DMS114 treated with DMSO at 0.1 percent for 48 hours (cell line): ENCODE measurements at regions not wholly inside any gene's neighbourhood (a gene's known extent, or its start where the extent isn't known, plus 50 kb on each side); places are given as distances from the start of the nearest gene placed in this dataset.
"Not testable (repeated sequence)": the region's sequence is repeated elsewhere in the genome, so short reads cannot be mapped to it uniquely, and the experiment has no call there.

Experiments
- DNase-seq: peaks from one replicate; lab custom pipeline; 2025; ENCODE audit not compliant: unreplicated experiment; lab: John Stamatoyannopoulos, UW

DNA sequence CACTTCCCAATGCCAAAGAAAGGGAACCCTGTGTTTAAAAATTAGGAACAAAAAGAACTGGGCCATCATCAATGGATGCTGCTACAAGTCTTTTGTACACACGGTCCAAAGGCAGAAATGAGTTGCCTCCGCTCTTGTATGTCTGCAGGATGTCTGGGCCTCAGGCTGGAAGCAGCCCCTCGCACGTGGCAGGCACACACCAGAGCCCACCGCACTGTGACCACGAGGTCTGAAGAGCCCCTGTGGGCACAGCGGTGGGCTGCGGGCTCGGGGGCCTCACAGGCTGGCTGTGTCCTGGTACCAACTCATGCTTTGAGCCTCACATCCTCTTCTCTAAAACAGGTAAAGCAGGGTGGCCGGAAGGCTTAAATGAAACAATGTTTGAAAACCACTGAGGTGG is 309.3 kb downstream of the C16orf95 start:
- DNase-seq, result no peak

DNA sequence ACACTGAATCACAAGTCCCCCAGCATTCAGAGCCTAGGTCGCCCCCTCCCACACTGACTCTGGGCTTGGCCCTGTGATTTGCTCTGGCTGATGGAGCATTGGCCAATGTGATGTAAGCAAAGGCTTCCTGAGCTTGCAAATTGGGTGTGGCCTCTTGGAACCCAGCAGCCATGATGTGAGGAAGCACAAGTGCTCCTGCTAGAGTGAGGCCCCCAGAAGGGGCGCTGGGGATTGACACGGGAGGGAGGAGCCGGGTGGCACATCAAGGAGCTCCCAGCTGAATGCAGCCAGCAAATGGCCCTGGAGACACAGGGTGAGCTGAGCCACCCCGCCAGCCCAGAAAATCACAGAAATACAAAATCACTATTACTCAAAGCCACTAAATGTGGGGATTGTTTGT is 308.5 kb downstream of the C16orf95 start:
- no peak for DNase-seq

DNA sequence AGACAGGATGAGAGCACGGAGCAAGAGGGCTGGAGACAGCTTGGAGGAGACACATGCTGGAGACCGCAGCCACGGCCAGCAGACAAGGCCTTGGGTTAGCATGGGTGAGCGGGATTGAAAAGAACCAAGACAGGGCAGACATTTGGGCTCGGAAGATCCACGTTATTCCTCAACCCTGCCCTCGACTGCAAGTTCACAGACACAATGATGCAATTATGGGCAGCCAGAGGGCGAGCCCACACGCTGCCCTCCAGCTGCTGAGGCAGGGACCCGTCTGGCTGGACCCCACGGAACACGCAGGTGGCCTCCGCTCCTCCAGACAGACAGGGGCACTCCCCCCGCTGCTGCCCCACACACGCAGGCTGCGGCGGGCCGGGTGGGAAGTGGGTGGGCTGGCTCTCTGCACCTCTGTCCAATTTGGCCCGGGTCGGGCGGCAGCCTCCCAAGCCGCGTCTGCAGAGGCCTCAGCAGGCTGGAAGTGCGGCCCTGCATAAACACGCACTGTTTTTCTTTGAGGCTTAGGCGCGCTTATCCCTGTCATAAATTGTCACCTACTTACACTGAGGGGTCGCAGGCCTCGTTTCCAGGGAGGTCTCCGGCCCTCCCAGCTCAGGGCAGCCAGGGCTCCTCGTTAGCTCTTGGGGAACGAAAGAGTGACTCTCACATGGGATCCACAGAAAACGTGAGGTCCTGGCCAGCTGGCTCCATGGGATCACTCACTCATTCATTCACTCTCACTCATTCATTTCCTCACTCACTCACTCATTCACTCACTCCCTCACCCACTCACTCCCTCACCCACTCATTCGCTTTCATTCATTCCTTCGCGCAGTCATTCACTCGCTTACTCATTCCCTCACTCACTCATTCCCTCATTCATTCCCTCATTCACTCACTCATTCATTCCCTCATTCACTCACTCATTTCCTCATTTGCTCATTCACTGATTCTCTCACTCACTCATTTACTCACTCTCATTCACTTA is 303.9 kb downstream of the C16orf95 start:
- no peak for DNase-seq

DNA sequence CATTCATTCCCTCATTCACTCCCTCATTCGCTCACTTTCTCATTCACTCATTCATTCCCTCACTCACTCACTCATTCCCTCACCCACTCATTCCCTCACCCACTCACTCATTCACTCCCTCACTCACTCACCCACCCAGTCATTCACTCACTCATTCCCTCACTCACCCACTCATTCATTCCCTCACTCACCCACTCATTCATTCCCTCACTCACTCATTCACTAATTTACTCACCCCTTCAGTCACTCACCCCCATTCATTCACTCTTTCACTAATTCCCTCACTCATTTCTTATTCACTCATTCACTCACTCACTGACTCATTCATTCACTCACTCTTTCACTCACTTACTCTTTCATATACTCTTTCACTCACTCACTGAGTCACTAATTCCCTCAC is 303.1 kb downstream of the C16orf95 start:
- no peak for DNase-seq

DNA sequence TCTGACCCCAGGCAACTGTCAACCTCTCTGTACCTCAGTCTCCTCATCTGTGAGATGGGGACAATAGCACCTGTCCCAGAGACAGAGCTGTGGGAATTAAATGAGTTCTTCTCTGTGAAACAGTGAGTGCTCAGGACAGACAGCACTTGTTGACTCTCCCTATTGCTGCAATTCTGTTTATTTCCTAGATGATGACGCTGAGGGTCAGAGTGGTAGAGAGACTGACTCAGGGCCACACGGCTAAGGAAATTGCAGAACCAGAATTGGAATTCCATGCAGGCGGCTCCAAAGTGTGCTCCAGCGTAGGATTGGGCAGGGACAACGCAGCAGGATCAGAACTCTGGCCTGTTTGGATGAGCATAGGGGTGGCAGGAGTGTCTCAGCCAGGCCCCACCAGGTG is 302.2 kb downstream of the C16orf95 start:
- DNase-seq, result no peak

DNA sequence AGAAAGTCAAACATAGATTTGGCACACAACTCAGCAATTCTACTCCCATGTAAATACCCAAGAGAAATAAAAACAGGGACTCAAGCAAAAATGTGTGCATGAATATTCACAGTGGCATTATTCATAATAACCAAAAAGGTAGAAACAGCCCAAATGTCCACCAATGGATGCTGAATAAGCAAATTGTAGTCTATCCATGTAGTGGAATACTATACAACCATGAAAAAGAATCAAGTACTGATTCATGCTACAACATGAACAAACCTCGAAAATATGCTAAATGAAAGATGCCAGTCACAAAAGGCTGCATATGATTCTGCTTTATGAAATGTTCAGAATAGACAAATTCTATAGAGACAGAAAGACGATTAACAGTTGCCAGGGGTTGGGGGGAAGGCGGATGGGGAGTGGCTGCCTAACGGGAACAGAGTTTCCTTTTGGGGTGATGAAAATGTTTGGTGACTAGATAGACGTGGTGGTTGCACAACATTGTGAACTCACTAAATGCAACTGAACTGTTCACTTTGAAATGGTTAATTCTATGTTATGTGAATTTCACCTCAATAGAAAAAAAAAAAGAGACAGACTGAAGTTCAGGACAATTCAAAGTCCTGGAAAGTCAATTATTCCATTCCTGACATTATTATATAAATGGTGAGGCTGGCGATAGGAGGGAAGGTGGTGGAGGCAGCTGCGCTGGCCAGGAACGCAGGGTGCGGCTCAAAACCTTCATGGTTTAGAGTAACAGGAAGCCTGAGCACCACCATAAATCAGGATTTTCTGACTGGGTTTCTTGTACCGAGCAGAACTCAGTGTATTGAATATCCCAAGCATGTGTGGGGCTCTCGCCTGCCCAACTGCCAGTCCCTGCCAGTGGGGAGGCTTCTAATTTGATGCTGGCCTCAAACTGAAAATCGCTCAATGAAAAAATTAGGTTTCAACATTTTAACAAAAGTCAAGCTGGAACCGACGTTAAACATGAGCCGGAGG is 300.9 kb downstream of the C16orf95 start:
- no peak for DNase-seq

DNA sequence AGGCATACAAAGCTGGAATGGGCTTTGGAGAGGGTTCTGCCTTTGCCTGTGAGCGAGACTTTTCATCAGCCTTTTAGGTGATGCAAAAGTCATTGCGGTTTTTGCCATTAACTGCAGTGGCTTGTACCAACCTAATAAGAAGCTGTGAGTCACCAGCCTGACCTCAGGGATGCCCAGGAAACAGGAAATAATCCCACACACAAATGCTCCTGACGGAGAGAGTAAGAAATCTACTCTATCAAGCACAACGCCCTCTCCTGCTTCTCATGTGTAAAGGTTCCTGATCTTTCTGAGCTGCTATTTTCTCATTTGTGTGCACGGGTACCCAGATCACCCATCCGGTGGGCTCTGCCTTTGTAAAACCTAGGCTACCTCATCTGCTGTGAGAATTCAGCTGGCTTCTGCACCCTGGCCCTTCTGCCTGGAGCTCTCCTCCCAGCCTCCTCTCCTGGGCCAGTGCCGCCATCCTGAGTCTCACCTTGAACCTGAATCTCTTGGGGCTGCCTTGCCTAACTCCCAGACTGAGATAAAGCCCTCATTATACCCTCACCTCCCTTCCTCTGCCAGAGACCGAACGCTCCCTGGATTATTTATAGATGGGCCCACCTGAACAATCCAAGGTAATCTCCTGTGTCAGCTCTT is 299.7 kb downstream of the C16orf95 start:
- DNase-seq, result no peak

DNA sequence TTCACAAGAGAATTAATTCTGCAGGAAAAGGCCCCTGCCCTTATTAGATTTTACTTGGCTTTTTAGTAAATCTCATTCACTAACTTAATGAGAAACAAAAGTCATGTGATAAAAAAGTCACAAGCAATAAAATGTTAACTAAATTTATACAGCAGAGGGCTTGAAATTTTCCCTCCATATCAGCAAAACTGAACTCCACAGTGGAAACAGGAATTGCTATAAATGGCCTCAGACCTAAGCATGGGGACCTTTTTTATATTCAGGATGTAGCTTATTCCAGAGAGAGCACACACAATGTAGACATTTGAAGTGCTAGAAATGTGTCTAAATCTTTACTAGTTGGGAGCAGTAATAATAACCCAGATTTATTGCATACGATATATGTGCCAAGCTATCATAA is 291.5 kb downstream of the C16orf95 start:
- DNase-seq, result no peak

DNA sequence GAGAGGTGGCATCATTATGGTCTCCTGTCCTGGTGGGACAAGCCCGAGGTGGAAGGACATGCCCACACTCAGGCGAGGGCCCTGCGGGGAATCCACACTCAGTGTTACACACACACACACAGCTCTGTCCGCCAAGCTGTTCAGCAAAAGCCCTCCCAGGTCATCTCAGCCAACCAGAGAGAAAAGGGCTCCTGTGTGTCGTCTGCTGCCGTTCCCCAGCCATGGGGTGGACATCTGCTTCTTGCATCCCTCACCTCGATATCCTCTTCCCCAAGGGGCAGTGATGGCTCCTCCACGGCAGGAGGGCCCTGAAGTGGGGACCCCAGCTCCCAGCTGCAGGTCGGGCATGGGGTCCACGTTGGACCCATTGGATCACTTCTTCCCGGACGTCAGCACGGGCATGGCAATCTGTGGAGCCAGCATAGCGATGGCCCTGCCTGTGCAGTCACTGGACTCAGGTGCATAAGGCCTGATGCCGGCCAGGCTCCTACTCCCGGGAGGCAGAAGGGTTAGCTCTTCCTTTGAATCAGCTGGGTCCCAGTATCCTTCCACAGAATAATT is 290.1 kb downstream of the C16orf95 start:
- no peak for DNase-seq

DNA sequence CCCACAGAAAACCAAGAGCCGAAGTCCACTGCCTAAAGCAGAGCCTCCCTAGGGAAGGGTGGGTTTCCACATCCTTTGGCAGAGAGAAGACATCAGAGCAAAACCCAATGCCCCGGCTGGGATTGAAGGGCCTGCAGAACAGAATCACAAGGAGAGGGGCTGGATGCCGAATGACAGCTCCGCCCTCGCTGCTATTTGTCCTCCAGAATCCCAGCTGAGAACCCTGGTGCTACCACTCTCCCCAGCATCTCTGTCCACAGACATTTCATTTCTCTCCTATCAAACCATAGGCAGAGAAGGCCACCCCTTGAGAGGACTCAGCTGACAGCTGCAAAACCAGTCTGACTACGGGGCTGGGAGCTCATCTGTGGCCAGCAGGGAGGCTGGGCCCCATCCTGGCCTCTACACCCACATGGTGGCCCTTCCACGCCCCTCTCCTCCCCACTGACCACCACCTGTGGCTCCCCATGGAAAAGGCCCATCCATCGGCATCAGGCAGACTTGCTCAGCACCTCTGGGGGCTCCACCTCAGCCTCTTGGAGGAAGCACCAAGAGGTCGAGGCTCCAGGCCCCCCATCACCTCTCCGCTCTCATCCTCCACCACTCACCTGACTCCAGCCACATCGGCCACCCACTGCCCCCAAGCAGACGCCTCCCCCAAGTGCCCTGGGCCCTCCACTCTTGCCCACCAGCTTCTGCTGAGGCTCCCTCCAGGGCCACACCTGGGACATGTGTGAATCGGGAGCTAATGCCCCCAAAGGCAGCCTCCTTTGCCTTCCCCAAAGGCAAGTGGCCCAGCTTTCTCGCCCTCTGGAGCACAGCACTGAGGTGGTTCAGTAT is 288.5 kb downstream of the C16orf95 start:
- DNase-seq, result no peak

DNA sequence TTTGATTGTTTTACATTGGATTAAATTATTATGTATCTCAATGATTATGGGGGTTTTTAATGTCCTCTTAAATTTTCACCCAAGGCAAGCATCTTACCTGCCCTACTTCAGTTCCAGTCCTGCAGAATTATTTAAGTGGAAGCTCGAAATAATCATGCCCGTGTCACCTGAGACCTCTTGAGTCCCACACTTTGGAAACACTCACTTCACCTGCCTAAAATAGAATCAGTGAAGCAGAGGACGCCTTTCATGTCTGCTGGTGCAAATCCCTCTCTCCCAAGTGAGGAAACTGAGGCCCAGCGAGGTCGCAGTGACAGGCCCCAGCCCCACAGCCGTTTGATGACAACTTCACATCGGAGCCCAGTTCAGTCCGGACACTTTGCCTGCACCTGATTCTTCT is 284.6 kb downstream of the C16orf95 start:
- DNase-seq, result no peak

DNA sequence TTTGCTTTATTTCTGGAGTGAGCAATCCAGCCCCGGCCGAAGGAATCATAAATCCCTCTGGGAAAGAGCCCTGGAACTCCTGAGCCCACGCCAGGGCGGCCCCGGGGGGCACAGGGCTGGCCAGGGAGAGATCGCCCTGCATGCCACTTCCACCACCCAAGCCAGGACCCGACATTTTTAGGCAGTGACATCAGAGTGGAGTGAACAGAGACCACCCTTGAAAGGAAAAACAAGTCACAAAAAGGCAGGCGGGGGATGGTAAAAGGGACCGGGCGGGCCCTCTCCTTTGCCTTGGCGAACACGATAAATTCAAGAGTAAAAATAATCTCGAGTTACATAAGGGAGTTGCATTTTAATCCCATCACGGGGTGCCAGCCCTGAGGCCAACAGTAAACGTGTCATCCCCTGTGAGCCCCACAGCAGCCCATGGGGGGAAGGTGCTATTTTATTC is 284.1 kb downstream of the C16orf95 start:
- no peak for DNase-seq

DNA sequence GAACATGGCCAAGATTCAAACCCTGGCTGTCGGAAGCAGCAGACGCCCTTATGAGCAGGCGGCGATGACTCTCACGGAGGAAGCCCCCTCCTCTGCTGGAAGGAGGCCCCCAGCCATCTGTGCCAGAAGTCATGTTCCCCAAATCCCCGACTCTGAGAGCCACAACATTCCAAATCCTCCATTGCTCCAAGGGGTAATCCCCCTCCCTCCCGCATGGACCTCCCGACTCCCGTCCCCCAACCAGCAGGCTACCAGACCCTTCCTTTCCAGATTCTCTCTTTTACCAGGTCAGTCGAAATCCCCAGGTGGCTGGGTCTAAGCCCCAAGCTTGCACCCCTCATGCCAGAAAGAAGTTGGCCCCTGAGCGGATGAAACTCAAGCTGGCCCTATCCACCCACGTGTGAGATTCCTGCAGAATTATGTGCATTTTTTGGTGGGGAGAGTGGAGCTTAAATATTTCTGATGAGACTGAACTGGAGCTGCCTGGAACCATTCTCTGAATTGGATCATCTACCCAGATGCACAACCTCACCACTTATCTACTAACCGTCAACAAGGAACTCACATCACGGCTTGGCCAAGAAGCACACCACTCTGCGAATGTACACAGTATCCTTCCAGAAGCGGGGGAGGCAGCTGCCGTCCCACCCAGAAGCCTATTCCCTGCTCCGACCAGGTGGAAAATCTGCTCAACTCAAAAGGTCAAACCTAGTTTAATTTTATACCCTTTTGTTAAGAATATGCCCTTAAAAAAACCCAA is 283.5 kb downstream of the C16orf95 start:
- no peak for DNase-seq

DNA sequence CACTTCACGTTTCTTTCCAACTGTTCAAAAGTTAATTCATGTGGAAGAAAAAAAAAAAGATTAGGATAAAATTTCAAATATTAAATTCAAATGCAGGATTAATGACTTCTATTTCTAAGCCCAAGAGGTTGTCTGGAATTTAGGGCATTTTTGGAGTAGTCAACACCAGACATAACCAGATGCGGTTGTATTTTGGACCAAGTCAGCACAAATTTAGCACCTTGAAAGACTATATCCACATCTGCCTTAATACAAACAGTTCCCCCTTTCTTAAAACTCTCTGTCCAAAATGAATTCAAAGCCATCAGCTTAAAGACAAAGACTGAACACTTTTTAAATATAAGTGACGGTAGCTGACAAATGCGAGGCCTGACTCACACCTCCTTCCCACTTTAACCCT is 282.9 kb downstream of the C16orf95 start:
- DNase-seq, result no peak

DNA sequence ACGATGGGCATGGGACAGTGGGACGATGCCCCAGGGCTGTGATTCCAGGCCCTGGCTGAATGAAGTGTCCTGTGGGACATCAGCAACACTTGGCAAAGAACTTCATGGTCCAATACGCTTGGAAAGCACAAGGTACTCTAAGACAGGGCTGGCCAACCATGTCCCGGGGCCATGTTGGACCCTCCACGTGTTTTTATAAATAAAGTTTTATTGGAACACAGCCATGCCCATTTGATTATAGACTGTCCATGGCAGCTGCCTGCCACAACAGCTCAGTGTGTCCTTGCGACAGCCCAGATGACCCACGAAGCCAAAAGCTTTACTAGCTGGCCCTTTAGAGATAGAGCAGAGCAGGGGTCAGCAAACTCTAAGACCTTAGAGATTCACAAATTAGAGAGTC is 282.1 kb downstream of the C16orf95 start:
- DNase-seq, result no peak

DNA sequence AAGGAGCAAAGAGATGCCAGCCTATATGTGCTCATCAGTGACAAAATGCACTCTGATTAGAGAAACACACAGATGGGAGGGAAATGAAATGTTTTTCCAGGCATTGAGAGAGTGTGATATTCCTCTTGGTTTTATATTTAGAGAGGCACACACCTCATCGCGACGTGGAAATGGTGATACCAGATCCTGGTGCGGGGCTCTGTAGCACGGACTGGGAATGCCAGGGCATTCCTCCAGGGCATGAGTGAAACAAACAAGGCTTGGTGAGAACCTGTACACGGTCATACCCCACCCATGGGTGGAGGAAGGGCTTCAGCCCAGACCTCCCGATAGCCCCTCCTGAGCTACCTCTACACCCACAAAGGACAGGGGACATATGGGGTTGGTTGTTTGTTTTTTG is 280.2 kb downstream of the C16orf95 start:
- DNase-seq, result no peak

DNA sequence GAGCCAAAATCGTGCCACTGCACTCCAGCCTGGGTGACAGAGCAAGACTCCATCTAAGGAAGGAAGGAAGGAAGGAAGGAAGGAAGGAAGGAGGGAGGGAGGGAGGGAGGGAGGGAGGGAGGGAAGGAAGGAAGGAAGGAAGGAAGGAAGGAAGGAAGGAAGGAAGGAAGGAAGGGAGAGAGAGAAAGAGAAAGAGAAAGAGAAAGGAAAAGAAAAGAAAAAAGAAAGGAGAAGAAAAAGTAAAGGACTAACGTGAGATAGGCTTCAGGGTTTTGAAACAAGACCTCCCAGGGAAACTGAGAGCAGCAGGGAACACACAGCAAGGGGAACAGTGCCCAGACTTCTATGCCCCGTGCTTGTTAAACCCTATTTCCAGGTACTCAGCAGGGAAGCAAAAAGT is 278.7 kb downstream of the C16orf95 start:
- not testable (repeated sequence) for DNase-seq

DNA sequence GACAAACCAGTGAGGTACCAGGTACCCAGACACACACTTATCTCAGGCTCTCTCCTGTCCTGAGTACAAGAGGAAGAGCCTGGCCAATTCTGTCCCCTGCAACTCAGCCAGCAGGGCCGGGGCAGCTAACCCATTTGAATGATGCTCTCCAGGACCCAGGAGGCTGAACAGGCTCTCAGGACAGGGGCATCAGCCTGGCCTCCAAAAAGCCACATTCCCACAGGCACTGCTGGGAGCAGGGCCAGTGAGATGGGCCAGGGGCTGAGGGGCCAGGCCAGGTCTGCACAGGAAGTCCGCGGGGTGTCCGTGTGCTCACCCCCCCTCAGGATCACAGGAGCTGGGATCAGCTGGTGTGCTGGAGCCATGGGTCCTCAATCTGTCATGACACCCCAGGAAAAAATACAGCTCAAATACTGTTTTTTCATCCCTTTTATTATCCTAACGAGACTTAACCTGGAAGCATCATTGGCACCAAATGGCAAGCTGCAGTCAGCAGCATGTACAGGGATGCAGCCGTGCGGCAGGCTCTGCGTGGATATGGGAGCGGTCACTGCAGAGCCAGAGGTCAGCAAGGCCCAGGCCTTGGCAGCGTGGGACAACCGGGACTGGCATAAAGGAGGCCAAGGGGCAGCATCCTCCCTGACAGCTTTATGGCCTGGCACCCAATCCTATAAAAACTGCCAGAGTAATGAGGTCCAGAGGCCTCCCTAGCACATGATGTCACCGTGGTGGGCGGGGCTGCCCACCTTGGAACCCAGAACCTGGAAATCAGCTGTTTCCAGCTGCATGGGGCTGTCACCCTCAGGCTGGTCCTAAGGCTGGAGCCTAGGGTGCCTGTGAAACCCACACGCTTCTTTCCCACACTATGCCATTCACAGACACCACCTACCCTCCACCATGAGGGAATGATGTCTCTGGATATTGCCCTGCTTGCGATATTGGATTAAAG is 276.7 kb downstream of the C16orf95 start:
- no peak for DNase-seq
